ENCODE measurements at regions not wholly inside any gene's neighbourhood (a gene's known extent, or its start where the extent isn't known, plus 50 kb on each side); places are given as distances from the start of the nearest gene placed in this dataset.

DNA sequence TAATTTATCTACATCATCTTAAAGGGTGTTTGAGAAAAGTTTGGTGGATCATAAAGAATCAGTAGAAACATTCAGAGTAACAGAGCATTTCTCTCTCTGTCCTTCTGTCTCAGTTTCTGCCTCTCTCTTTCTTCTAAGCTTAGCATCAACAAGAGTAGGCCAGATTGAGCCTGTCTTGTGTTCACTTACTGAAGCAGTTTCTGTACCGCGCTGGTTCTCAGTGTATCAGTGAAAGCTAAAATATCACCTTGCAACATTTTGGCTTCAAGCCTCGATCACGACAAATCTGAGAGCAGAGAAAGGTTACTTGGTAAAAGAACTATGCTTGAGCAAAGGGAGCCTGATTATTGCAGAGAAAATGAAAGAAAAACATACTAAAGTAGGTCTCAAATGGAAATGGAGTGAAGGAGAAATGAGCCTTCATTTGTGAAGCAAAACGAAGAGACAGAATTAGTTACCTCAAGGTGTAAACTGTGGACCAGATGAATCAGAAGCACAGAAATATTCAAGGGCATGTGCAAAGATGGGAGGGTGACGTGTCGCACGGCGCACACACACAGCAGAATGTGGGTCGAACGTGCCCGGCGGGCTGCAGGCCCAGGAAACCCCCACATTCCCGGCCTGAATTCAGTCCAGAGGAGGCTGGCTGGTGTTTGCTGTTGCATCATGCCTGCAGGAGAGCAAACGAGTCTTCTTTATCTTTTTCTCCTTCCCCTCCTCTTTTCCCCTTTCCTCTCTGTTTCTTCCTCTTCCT, 509.3 kb downstream of the QKI start:
- no peak for TF ChIP-seq FOXA1 (IDR thresholded peaks at IDR 0.05)
- no peak for TF ChIP-seq ZNF384 (IDR thresholded peaks at IDR 0.05)

All from HEK293T (cell line).